Left ventricle myocardium superior (tissue), 1 donor: ENCODE measurements at regions not wholly inside any gene's neighbourhood (a gene's known extent, or its start where the extent isn't known, plus 50 kb on each side); places are given as distances from the start of the nearest gene placed in this dataset.
A peak's percentile ranks its signal among the peaks of the same experiment; 100 is the strongest.
"Not testable (repeated sequence)": the region's sequence is repeated elsewhere in the genome, so short reads cannot be mapped to it uniquely, and the experiment has no call there.

Experiments used
- ATAC-seq: fragments of 200-7000 bp; cut with Tn5 transposase; one replicate; pipeline ENCODE4 v1.9.1; 2020; ENCODE audit warnings: mild to moderate bottlenecking, moderate library complexity
- DNase-seq: peaks from one replicate; pipeline ENCODE4 v3.0.0-alpha.2; 2020
- intact Hi-C: fragments of 100-400 bp; cut with micrococcal nuclease; formaldehyde crosslinking; loops from one replicate; pipeline ENCODE4 v1.11.0; 2022
- donor health status: DM: no; HTN: yes; CAD: no; lungs with severe emphysema.

GRCh38 chr12:31162896-31163560, 89.4 kb downstream of the DDX11 start:
- intact Hi-C loops, ATAC-seq: not testable (repeated sequence)

GRCh38 chr12:31174293-31174692, 100.6 kb downstream of the DDX11 start:
- intact Hi-C loops, ATAC-seq, DNase-seq: not testable (repeated sequence)

More at GRCh38 chr12:31162896-31163560, 89.4 kb downstream of the DDX11 start:
- not testable (repeated sequence) for DNase-seq

- ATAC-seq: not testable (repeated sequence)
Measured at GRCh38 chr12:31177514-31177913, 103.9 kb downstream of the DDX11 start.

GRCh38 chr12:31178875-31179274, 105.2 kb downstream of the DDX11 start:
- ATAC-seq, DNase-seq, intact Hi-C loops: not testable (repeated sequence)

More at GRCh38 chr12:31177514-31177913, 103.9 kb downstream of the DDX11 start:
- DNase-seq, intact Hi-C loops: not testable (repeated sequence)

- ATAC-seq, DNase-seq, intact Hi-C loops: not testable (repeated sequence)
Measured at GRCh38 chr12:31179627-31180237, 106.1 kb downstream of the DDX11 start.

GRCh38 chr12:31182571-31182970, 108.9 kb downstream of the DDX11 start:
- DNase-seq, intact Hi-C loops, ATAC-seq: not testable (repeated sequence)

- intact Hi-C loops, ATAC-seq, DNase-seq: not testable (repeated sequence)
Measured at GRCh38 chr12:31183107-31183506, 109.4 kb downstream of the DDX11 start.

GRCh38 chr12:31183899-31184298, 110.2 kb downstream of the DDX11 start:
- ATAC-seq, DNase-seq, intact Hi-C loops: not testable (repeated sequence)

GRCh38 chr12:31184667-31185066, 111.0 kb downstream of the DDX11 start:
- ATAC-seq, intact Hi-C loops, DNase-seq: not testable (repeated sequence)

- ATAC-seq, intact Hi-C loops, DNase-seq: not testable (repeated sequence)
Measured at GRCh38 chr12:31192689-31193088, 119.0 kb downstream of the DDX11 start.

- ATAC-seq, DNase-seq, intact Hi-C loops: not testable (repeated sequence)
Measured at GRCh38 chr12:31195620-31196019, 122.0 kb downstream of the DDX11 start.

GRCh38 chr12:31199476-31199875, 125.8 kb downstream of the DDX11 start:
- not testable (repeated sequence) for ATAC-seq, DNase-seq

GRCh38 chr12:31201382-31201781, 124.6 kb downstream of the SINHCAF start:
- peak; percentile 55 for ATAC-seq
- DNase-seq: no peak
- intact Hi-C loops: no loop called here

More at GRCh38 chr12:31199476-31199875, 125.8 kb downstream of the DDX11 start:
- intact Hi-C loops: not testable (repeated sequence)

GRCh38 chr12:31203261-31203660, 122.7 kb downstream of the SINHCAF start:
- ATAC-seq (no peak), DNase-seq (no peak)
- intact Hi-C loops: no loop called here

- DNase-seq (no peak), ATAC-seq (peak; percentile 62)
- intact Hi-C loops: loop anchor here (5.0 kb wide), 1 partner anchor 1033 kb away; no protein-coding TSS in a partner anchor
Measured at GRCh38 chr12:31205054-31205453, 120.9 kb downstream of the SINHCAF start.

- intact Hi-C loops: loop anchor here (5.0 kb wide), 1 partner anchor 1034 kb away; no protein-coding TSS in a partner anchor
- DNase-seq: no peak
- ATAC-seq: peak; percentile 85
Measured at GRCh38 chr12:31206038-31206670, 119.8 kb downstream of the SINHCAF start.

GRCh38 chr12:31207799-31208465, 118.0 kb downstream of the SINHCAF start:
- ATAC-seq (no peak), DNase-seq (no peak)
- intact Hi-C loops: loop anchor here (5.0 kb wide), 1 partner anchor 1036 kb away; no protein-coding TSS in a partner anchor

- ATAC-seq (no peak), DNase-seq (no peak)
- intact Hi-C loops: no loop called here
Measured at GRCh38 chr12:31210104-31210503, 115.8 kb downstream of the SINHCAF start.

GRCh38 chr12:31210541-31210940, 115.4 kb downstream of the SINHCAF start:
- intact Hi-C loops: no loop called here

More at GRCh38 chr12:31210541-31210940, 115.4 kb downstream of the SINHCAF start:
- DNase-seq: no peak
- ATAC-seq: no peak
